ENCODE measurements at regions not wholly inside any gene's neighbourhood (a gene's known extent, or its start where the extent isn't known, plus 50 kb on each side); places are given as distances from the start of the nearest gene placed in this dataset.

DNA sequence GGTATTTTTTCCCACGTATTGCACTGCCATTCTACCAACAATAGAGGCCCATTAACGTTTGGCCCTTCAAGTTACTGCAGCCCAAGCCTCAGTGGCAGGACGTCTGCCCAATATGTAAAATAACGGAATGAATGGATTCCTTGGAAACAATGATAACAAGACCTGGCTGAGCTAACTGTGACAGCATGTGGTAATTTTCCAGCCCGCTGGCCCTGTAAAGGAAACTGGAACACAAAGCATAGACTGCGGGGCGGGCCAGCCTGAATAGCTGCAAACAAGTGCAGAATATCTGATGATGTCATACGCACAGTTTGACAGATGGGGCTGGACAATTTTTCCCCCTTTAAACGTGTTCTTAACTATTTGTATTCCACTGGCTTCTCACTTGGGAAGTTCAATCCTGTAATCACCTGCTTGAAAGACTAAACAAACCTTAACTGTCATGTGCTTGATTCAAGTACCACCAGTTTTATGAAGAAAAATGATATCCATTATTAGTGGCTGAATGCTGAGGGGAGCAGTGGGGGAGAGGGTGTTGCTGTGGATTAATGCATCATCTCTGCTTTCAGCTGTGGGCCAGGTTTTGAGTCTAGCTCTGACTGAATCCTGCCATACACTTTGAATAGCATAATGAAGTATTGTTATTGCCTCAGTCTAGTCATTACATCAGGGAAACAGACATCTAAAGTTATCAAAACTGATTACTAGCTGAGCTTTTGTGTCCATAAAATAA is 323.9 kb downstream of the TMEM161B start:
- TF ChIP-seq, protein P1, sequence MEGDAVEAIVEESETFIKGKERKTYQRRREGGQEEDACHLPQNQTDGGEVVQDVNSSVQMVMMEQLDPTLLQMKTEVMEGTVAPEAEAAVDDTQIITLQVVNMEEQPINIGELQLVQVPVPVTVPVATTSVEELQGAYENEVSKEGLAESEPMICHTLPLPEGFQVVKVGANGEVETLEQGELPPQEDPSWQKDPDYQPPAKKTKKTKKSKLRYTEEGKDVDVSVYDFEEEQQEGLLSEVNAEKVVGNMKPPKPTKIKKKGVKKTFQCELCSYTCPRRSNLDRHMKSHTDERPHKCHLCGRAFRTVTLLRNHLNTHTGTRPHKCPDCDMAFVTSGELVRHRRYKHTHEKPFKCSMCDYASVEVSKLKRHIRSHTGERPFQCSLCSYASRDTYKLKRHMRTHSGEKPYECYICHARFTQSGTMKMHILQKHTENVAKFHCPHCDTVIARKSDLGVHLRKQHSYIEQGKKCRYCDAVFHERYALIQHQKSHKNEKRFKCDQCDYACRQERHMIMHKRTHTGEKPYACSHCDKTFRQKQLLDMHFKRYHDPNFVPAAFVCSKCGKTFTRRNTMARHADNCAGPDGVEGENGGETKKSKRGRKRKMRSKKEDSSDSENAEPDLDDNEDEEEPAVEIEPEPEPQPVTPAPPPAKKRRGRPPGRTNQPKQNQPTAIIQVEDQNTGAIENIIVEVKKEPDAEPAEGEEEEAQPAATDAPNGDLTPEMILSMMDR (conservative IDR thresholded peaks at IDR 0.05; ENCODE audit: low read length) = no peak
- TF ChIP-seq EZH2phosphoT487 (IDR thresholded peaks at IDR 0.05; ENCODE audit: borderline replicate concordance, low read depth, low read length) = no peak

Data from OCI-LY7 (cell line).